ENCODE measurements at regions not wholly inside any gene's neighbourhood (a gene's known extent, or its start where the extent isn't known, plus 50 kb on each side); places are given as distances from the start of the nearest gene placed in this dataset.

- H3K4me3 ChIP-seq (ENCODE audit: low read depth, low read length) = no peak overlapping the region
- no peak for TF ChIP-seq CTCF (IDR thresholded peaks at IDR 0.05; ENCODE audit: insufficient read depth, low read depth, low read length, missing control alignments)
- DNase-seq (ENCODE audit: low read depth) = no peak
Observed at GRCh38 chr6:117137711-117138110, 127.6 kb upstream of the VGLL2 start.

GRCh38 chr6:117138425-117138824 lies 126.9 kb upstream of the VGLL2 start:
- H3K4me3 ChIP-seq (ENCODE audit: low read depth, low read length) = no peak overlapping the region
- no peak for DNase-seq (ENCODE audit: low read depth)
- TF ChIP-seq CTCF (IDR thresholded peaks at IDR 0.05; ENCODE audit: insufficient read depth, low read depth, low read length, missing control alignments) = no peak

- H3K4me3 ChIP-seq (ENCODE audit: low read depth, low read length) = no peak overlapping the region
- no peak for TF ChIP-seq CTCF (IDR thresholded peaks at IDR 0.05; ENCODE audit: insufficient read depth, low read depth, low read length, missing control alignments)
- DNase-seq (ENCODE audit: low read depth) = no peak
Observed at GRCh38 chr6:117138920-117139319, 126.4 kb upstream of the VGLL2 start.

- no peak for TF ChIP-seq CTCF (IDR thresholded peaks at IDR 0.05; ENCODE audit: insufficient read depth, low read depth, low read length, missing control alignments)
- H3K4me3 ChIP-seq (ENCODE audit: low read depth, low read length) = no peak overlapping the region
- no peak for DNase-seq (ENCODE audit: low read depth)
Observed at GRCh38 chr6:117142142-117142541, 123.2 kb upstream of the VGLL2 start.

GRCh38 chr6:117142995-117143394 lies 122.4 kb upstream of the VGLL2 start:
- H3K4me3 ChIP-seq (ENCODE audit: low read depth, low read length) = no peak overlapping the region
- TF ChIP-seq CTCF (IDR thresholded peaks at IDR 0.05; ENCODE audit: insufficient read depth, low read depth, low read length, missing control alignments) = no peak
- DNase-seq (ENCODE audit: low read depth) = no peak

GRCh38 chr6:117143647-117144046 lies 121.7 kb upstream of the VGLL2 start:
- DNase-seq (ENCODE audit: low read depth) = no peak
- no peak overlapping the region for H3K4me3 ChIP-seq (ENCODE audit: low read depth, low read length)
- TF ChIP-seq CTCF (IDR thresholded peaks at IDR 0.05; ENCODE audit: insufficient read depth, low read depth, low read length, missing control alignments) = no peak

GRCh38 chr6:117145940-117146339 lies 119.4 kb upstream of the VGLL2 start:
- DNase-seq (ENCODE audit: low read depth) = no peak
- no peak overlapping the region for H3K4me3 ChIP-seq (ENCODE audit: low read depth, low read length)
- TF ChIP-seq CTCF (IDR thresholded peaks at IDR 0.05; ENCODE audit: insufficient read depth, low read depth, low read length, missing control alignments) = no peak

All from GM12865 (cell line).